ENCODE measurements at regions not wholly inside any gene's neighbourhood (a gene's known extent, or its start where the extent isn't known, plus 50 kb on each side); places are given as distances from the start of the nearest gene placed in this dataset.

GRCh38 chr2:147492471-147492870 lies 352.4 kb upstream of the ACVR2A start:
- CTCF ChIA-PET: no interaction called here
- no TSS peak for BruUV-seq (replicated peaks)
- POLR2A ChIA-PET: no interaction called here
- DNase-seq (ENCODE audit: low read depth, low spot score) (no peak), ATAC-seq (no peak)
- H3K27me3 ChIP-seq (ENCODE audit: control insufficient read depth, insufficient read depth, low read length): no peaks in the 10 kb centered on the region
- intact Hi-C loops (cut with micrococcal nuclease; ENCODE audit: unreplicated experiment) (no loop called here), in situ Hi-C loops (cut with HindIII; ENCODE audit: low pct_unique_long_range_greater_than_20kb, low sequenced_read_pairs) (no loop called here)
- H3K9me3 ChIP-seq (ENCODE audit: control insufficient read depth, insufficient read depth, low read depth, low read length): no peaks in the 10 kb centered on the region
- no peak for TF ChIP-seq POLR2AphosphoS5 (IDR thresholded peaks at IDR 0.05; ENCODE audit: low read depth, low read length)
- TF ChIP-seq REST (IDR thresholded peaks at IDR 0.05; ENCODE audit: insufficient read depth in 1 of 2, low read depth in 2 of 2, low read length in 1 of 2): no peak
- TF ChIP-seq, protein P1, sequence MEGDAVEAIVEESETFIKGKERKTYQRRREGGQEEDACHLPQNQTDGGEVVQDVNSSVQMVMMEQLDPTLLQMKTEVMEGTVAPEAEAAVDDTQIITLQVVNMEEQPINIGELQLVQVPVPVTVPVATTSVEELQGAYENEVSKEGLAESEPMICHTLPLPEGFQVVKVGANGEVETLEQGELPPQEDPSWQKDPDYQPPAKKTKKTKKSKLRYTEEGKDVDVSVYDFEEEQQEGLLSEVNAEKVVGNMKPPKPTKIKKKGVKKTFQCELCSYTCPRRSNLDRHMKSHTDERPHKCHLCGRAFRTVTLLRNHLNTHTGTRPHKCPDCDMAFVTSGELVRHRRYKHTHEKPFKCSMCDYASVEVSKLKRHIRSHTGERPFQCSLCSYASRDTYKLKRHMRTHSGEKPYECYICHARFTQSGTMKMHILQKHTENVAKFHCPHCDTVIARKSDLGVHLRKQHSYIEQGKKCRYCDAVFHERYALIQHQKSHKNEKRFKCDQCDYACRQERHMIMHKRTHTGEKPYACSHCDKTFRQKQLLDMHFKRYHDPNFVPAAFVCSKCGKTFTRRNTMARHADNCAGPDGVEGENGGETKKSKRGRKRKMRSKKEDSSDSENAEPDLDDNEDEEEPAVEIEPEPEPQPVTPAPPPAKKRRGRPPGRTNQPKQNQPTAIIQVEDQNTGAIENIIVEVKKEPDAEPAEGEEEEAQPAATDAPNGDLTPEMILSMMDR (IDR thresholded peaks at IDR 0.05): no peak
- TF ChIP-seq TCF7L2 (IDR thresholded peaks at IDR 0.05; ENCODE audit: low read depth, low read length): no peak
- TF ChIP-seq SIN3A (IDR thresholded peaks at IDR 0.05; ENCODE audit: borderline replicate concordance, insufficient read depth, low read depth, low read length): no peak
- H3K27ac ChIP-seq (ENCODE audit: low read length): no peak overlapping the region
- no peaks in the 10 kb centered on the region for H3K36me3 ChIP-seq (ENCODE audit: control insufficient read depth, insufficient read depth, low read length)
- H3K4me3 ChIP-seq (ENCODE audit: low read depth in 2 of 2, low read length in 2 of 2): no peak overlapping the region
- no peaks in the 10 kb centered on the region for H3K4me1 ChIP-seq (ENCODE audit: control insufficient read depth, insufficient read depth, low read length)

GRCh38 chr2:147491506-147491905 lies 353.3 kb upstream of the ACVR2A start:
- BruUV-seq (replicated peaks): no TSS peak
- no peaks in the 10 kb centered on the region for H3K9me3 ChIP-seq (ENCODE audit: control insufficient read depth, insufficient read depth, low read depth, low read length)
- DNase-seq (ENCODE audit: low read depth, low spot score) (no peak), ATAC-seq (no peak)
- ChIA-PET CTCF (no interaction called here), POLR2A (no interaction called here)
- H3K27ac ChIP-seq (ENCODE audit: low read length): no peak overlapping the region
- no peak overlapping the region for H3K4me3 ChIP-seq (ENCODE audit: low read depth in 2 of 2, low read length in 2 of 2)
- TF ChIP-seq TCF7L2 (IDR thresholded peaks at IDR 0.05; ENCODE audit: low read depth, low read length) (no peak), POLR2AphosphoS5 (IDR thresholded peaks at IDR 0.05; ENCODE audit: low read depth, low read length) (no peak), REST (IDR thresholded peaks at IDR 0.05; ENCODE audit: insufficient read depth in 1 of 2, low read depth in 2 of 2, low read length in 1 of 2) (no peak), SIN3A (IDR thresholded peaks at IDR 0.05; ENCODE audit: borderline replicate concordance, insufficient read depth, low read depth, low read length) (no peak)
- TF ChIP-seq, protein P1 (IDR thresholded peaks at IDR 0.05): no peak
- H3K4me1 ChIP-seq (ENCODE audit: control insufficient read depth, insufficient read depth, low read length): no peaks in the 10 kb centered on the region
- H3K36me3 ChIP-seq (ENCODE audit: control insufficient read depth, insufficient read depth, low read length): no peaks in the 10 kb centered on the region
- no peaks in the 10 kb centered on the region for H3K27me3 ChIP-seq (ENCODE audit: control insufficient read depth, insufficient read depth, low read length)
- in situ Hi-C loops (cut with HindIII; ENCODE audit: low pct_unique_long_range_greater_than_20kb, low sequenced_read_pairs) (no loop called here), intact Hi-C loops (cut with micrococcal nuclease; ENCODE audit: unreplicated experiment) (no loop called here)
